Stimulated activated CD4-positive, alpha-beta T cell treated with anti-CD3 and anti-CD28 coated beads, Interleukin-15, amount 100 ng/mL, for 24 hours (primary cell): ENCODE measurements at regions not wholly inside any gene's neighbourhood (a gene's known extent, or its start where the extent isn't known, plus 50 kb on each side); places are given as distances from the start of the nearest gene placed in this dataset.
"Not testable (repeated sequence)": the region's sequence is repeated elsewhere in the genome, so short reads cannot be mapped to it uniquely, and the experiment has no call there.

Source experiments
- DNase-seq: peaks from one replicate; pipeline ENCODE4 v3.0.0-alpha.2; 2020

DNA sequence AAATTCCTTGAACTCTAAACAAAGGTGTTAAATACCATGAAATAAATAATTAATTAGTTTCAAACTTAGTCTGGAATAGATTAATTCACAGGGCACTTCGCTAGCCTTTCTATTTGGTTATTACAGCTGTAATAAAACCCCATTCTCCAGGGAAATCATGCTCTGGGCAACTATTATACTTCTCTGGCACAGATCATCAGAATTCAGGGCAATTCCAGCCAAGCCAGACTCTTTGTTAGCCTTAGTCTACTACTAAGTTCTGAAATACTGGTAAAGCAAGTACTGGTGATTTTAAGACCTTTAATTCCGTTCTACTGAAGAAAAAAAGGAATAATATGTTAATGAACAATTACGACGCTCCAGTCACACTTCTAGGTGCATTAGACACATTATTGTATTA, 123.4 kb upstream of the PDE1A start:
- DNase-seq, result no peak

DNA sequence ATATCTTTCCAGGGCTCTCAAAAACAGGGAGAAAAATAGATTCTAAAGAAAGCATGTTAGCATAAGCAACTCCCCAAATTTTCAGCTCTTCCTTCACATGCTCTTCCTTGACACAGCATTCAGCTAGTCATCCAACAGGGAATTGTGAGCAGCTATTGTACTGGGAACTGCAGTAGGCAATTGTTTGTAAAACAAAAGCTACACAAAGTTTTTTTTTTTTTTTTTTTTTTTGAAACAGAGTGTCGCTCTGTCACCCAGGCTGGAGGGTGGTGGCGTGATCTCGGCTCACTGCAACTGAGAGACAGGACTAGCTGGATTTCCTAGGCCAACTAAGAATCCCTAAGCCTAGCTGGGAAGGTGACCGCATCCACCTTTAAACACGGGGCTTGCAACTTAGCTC, 125.4 kb upstream of the PDE1A start:
- DNase-seq, result not testable (repeated sequence)

DNA sequence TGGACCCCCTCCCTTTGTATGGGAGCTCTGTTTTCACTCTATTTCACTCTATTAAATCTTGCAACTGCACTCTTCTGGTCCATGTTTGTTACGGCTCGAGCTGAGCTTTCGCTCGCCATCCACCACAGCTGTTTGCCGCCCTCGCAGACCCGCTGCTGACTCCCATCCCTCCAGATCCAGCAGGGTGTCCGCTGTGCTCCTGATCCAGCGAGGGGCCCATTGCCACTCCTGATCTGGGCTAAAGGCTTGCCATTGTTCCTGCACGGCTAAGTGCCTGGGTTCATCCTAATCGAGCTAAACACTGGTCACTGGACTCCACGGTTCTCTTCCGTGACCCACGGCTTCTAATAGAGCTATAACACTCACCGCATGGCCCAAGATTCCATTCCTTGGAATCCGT, 125.9 kb upstream of the PDE1A start:
- not testable (repeated sequence) for DNase-seq

DNA sequence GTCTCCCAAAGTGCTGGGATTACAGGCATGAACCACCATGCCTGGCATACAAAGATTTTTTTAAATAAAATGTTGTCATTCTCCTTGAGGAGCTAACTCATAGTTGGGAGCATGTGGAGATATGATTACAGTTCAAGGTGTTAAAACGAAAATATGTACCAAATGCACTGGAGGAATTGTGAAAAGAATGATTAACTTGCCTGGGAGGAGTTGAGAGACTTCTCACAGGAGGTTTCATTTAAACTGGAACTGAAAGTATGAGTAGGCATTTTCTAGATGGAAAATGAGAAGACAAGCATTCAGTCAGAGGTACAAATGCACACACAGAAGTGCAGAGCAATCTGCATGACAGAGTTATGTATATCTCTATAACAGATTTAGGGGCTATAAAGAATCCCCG, 126.6 kb upstream of the PDE1A start:
- no peak for DNase-seq

DNA sequence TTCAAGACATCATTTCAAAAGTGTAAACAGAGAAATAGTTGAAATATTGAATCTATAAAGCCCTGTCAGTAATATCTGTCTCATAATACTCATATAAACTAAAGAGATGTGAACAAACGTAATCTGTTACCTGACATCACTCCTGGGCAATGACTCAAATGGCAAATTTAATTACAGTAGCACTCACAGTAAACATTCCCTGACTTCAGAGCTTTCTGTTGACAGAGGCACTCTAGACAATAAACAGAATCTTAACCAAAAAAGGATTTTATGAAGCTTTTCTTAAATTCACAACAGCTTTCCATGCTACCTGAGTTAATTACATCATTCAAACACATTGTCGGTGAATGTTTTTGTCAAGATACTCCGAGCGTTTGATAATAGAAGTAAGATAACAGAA, 128.1 kb upstream of the PDE1A start:
- DNase-seq, result no peak

DNA sequence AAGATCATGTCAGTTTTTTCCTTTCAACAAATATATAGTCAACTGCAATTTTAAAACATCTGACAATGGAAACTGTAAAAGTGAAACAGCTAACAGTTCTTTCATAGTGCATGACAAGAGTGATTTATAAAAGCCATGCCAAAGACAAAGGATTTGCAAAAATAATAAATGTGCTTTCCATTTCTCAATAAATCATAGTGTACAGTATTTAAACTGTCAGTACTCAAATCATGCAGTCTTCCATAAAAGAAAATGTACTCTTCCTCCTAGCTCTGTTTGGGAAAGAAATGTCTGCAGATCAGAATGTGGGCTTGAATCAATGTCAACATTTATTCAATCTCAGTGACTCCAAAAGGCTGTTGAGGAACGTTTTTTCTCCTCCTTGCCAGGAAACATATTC, 131.7 kb upstream of the PDE1A start:
- no peak for DNase-seq

DNA sequence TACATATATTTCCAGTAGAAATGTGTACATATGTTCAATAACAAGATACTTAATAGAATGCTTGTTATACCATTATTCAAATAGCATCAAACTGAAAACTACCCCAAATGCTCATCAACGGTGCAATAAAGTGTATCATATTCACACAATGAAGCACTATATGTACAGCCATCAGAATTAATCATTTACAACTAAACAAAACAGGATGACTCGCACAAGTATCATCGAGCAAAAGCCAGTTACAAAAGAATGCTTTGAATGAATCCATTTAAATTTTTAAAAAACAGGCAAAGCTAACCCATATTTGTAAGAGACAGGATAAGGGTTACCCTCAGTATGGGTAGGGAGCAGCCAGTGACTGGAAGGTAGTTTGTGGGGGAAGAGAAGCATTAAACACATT, 132.8 kb upstream of the PDE1A start:
- no peak for DNase-seq

DNA sequence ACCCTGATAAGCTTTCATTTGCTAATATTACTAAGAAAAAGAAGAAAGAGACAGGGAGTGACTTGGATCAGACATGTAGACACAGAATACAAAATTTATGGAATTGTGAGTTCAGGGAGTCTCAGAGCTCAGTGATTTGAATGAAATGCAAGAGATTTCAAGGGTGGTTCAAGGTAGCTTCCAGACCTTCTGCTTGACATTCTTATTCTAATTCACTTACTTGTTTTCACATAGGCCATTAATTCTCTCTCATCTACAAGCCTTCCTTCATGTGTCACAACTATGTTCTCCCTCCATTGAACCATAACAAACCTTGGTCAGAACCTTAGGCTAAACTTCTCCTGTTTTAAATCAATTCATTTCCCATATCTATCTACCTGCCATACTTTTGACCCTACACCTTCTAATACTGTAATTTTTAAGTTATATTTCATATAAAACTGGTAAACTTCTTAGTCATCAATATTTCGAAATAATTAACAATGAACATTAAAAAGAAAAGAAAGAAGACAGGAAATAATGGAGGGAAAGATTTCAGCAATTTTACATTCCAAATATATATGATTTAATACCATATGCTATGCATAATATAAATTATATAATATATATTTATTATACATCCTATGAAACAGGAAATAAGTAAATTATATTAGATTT, 139.2 kb upstream of the PDE1A start:
- no peak for DNase-seq

DNA sequence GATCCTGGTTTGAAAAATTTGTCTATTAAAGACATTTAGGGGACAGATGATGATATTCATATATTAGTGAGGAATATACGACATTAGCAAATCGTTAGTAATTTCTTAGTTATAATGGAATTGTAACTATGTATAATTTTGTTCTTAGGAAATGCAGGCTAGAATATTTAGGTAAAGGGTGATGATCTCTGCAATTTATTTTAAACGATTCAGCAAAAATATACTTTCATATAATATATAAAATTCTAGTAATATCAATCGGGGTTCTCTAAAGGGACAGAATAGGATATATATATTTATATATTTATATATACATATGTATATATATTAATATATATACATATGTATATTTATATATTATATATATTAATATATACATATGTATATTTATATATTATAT, 142.5 kb upstream of the DNAJC10 start:
- no peak for DNase-seq

DNA sequence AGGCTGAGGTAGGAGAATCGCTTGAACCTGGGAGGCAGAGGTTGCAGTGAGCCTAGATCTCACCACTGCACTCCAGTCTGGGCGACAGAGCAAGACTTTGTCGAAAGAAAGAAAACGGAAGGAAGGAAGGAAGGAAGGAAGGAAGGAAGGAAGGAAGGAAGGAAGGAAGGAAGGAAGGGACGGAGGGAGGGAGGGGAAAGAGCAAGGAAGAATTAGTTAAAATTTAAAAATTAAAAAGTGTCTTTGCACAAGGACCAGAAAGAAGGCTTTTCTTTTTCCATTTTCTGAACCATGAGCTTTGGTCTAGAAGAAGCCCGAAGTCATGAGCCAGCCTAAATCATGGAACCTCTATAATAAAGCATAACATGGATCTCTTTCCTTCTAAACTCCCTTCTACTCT, 138.2 kb upstream of the DNAJC10 start:
- DNase-seq, result no peak

DNA sequence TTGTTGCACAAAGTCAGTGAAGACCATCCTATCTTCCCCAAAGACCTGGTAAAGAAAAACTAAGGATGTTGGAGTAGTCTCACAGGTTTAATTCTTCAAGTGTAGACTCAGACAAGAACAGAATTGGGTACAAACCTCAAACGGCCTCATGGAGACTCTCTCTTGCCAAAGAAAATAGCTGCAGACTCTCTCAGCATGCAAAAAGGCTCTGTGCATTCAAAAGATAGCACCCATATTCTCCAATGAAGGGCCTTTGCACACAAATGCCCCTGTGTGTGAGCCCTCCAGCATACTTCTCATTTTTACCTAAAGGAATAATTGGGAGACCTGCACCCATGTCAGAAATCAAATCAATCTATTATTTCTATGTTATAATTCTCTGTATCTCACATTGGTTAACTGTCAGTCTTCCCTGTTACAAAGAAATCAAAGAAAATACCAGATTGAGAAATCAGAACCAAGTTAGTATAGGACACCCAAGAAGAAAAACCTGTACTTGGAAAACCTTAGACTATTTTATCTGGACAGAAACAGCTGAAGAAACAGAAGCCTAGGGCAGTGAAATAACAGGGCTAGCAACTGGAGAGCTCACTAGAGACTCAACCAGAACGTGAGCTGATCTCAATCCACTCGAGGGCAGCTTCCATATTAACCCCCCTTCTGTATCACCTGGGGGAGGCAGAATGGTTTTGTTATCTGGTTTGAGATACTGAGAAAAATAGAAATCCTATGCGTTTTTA, 134.7 kb upstream of the DNAJC10 start:
- no peak for DNase-seq

DNA sequence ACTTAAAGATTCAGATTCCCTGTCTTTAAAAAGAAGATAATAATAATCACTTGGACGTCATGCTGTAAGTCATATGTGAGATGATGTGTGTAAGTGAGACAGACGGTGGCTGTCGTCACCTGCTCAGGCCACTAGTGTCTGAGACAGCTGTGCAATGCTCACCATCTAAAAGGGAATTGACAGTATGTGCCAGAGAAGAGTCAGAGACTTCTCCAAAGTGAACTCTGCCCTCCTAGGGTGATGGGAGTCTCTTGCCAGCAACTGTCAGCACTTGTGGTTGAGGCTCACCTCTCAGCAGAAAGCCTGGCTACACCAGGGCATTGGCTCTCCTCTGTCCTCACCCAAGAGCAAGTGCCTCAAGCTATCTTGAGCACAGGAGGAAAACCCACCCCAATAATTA, 131.6 kb upstream of the DNAJC10 start:
- no peak for DNase-seq

DNA sequence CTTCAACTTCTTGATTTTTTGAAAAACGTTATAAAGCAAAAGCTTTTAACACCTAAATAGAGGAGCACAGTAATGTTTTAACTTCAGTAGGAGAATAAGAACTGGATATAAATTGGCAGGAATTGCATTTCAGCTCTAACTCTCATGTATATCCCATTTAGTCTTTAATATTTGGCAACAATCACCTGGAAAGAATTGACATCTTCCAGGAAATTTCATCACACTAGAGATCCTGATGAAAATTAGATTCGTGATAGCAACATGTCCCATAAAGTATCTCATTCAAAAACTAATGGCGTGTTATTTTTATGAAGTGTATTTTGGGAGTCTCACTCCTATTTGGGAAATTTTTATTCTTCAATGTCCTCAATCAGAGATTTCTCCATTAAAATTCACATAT, 131.1 kb upstream of the DNAJC10 start:
- no peak for DNase-seq

DNA sequence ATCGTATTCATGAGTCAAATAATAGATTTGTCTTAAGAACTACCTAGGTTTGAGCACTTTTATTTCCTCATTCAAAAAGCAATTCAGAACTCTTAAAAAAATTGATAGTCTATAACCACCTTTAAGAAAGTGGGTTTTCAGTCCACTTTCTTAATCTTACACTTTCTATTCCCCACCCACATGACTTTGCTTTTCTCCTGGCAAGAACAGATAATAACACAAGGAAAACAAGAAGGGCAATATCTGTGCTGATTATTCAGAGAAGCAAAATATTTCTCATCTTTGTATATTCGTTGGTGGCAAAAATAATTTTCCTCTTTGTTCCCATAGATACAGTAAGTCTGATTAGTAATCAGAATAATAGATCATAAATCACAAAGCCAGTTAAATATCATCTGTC, 130.6 kb upstream of the DNAJC10 start:
- DNase-seq, result no peak

DNA sequence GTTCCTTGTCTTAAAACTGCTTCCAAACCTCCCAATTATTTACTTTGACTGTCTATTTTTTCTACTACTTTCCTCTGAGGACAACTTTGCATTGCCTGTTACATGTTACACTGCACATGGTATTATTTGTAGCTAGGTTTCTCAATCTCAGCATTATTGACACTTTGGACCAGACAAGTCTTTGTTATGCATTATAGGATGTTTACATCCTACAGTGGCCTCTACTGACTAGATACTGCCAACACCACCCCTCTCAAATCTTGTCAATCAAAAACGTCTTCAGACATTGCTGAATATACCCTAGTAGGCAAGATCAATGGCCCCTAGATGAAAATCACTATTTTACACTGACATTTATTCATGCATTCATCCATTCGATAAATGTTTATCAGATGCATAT, 129.6 kb upstream of the DNAJC10 start:
- no peak for DNase-seq

DNA sequence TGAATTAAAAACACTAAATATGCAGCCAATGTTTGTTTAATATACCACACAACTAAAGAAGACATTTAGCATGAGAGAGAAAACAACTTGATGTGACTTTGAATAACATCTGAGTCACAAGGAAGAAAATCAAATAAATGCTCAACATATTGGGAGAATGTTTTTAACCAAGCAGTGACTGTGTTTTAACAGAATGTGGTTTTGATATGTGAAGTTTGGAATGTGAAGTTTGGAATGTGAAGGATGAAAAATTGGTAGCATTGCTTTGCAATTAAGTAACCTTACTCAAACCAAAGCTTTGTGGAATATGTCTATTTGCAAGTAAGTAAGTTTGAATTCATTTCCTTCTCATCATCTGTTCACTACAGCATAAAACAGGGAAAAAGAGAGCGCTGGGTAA, 128.2 kb upstream of the DNAJC10 start:
- DNase-seq, result no peak

DNA sequence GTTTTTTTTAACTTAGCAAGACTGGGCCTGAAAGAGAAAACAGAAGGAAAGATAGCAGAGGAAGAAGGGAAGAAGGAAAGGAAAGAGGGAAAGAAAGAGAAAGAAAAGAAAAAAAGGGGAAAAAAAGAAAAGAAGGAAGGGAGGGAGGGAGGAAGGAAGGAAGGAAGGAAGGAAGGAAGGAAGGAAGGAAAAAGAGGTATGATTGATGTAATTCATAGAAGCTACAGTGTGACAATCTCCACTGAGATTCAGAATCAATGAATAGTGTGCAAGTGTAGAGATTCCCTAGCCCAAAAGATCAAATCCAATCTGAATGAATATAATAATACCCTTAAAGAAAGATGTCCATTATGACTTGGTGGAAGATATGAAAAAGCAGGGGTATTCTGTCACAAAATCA, 126.9 kb upstream of the DNAJC10 start:
- DNase-seq, result no peak

DNA sequence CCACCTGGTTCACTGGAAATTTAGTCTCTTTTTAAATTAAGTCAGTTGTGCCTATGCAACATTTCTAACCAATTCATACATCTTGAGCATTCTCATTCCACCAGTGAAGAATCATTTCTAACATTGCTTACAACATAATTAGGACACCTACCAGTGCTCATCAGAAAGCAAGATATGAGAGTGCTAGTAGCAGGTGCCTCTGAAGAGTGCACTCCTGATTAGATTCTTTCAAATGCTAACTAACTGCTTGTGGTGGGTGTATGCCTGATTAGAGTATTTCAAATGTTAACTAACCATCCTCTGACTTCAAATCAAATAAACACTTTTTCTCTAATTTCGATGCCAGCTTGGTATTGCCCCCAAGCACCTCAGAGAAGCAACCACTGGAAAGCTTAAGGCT, 124.3 kb upstream of the DNAJC10 start:
- no peak for DNase-seq

DNA sequence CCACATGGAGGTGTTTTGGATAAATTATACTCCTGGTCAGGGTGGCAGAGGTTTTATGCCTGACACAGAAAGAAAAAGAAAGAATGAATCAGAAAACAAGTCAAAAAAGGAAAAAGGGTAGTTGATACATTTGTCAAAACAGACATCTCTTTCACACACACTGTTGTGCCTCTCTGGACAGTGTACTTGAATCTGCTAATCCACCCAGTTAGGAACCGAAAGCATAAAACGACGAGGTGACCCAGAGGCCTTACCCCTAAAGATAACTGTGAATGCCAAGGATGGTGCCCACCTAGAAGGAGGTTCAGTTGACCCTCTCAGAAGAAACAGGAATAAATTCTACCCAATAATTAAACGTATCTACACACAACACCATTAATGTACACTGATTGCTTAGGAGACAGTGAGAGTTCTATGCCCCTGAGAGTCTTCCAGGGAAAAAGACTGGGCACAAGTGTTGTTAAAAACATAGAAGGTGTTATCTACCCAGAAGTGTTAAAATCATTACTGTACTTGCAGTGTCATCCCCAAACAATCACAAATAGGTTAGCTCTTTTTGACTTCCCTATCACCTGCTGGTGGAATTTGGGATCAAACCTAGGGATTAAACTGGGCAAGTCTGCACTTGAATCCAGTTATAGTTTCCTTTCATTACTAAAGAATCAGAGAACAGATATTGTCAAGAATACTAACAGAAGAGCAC, 123.2 kb upstream of the DNAJC10 start:
- no peak for DNase-seq

DNA sequence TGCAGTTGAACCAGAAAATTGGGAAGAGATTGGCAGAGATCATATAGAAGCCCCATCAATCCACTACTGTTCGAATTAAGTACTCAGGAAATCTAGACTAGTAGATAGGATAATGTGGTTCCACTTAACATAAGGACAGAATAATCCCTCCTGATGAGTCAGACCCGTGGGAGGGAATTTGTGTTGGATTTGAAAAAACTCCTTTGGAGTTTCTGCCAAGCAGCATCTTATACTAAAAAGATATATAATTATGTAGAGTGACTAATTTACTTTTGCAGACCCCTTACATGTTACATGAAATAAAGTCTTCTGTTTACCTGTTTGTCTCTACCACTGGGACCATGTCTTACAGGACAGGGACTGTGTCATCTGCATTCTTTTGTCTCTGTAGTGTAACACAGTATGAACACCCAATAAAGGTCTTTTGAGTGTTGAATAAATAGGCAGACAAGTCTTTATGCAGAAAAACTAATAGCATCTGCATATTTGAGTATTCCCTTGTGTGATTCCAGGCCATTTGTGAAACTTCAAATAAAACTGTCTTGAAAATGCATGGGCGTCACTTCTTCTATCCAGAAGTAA, 122.6 kb upstream of the DNAJC10 start:
- DNase-seq, result no peak

DNA sequence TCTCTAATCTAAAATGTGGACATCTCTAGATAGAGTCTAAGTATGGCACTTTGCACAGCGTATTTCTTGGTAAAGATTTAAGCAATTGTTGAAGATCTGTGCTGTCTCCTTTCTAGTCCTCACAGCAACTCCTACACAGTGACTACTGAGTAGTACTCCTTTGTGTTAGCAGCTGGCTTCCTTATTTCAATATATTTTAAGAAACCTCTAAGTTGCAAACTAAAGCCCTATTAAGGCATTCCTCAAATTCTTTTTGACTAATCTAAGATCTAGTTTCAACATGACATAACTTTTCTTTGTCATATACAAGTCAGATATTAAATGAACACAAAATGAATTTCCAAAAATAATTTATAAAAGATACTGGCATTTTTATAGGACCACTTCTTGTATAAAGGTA, 121.8 kb upstream of the DNAJC10 start:
- no peak for DNase-seq

DNA sequence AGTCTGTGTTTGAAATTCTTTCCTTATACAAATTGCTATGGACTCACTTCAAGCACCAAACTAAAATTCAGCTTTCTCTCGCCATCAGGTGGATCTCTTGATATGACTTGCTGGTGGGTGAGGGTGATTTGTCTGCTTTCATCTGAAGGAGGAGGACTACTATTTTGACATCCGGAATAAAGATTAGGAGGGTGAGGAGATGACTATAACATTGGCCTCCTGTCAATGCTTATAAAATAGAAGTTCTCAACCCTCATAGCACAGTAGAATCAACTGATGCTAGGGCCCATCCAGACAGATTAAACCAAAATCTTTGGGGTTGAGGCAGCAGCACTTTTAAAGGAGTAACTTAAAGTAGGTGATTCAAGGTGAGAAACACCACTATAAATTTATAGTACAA, 120.4 kb upstream of the DNAJC10 start:
- no peak for DNase-seq

DNA sequence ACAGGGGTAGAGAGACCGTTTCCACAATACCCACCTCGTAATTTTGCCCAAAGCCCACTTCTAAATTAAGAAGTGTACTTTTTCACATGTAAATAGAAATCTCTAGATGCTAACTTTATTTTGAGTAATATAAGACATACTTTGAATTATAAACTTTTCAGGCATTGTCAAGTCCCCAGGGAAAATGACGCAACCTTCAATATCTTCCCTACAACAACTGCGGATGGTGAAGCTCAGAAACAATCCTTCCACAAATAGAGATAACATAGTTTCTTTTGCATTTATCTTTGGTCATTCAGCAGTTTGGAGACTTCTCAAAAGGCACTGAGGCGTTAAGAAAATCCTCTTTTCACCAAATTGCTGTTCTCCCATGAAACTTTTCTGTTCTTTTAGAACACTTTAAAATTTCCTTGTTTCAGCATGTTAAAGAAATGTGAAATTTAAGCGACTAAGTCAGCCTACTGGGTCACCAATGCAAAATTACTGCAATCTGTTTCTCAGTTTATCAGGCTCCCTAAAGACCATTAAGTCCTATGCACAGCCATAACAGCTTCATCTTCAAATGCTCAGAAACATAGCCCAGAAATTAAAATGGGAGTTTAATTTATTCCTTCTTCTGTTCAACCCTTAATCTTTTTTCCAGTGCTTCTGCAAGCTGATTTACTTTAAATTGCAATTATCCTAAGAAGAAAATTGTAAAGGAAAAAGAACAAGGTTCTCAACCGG, 118.3 kb upstream of the DNAJC10 start:
- no peak for DNase-seq
